K562 (cell line): ENCODE measurements at regions not wholly inside any gene's neighbourhood (a gene's known extent, or its start where the extent isn't known, plus 50 kb on each side); places are given as distances from the start of the nearest gene placed in this dataset.

Experiments used
- ATAC-seq: fragments of 200-7000 bp; cut with Tn5 transposase; 3 replicates; pipeline ENCODE4 v1.9.1; 2020; ENCODE audit warnings: moderate library complexity
- BruUV-seq: library from RNA; stranded (reverse); fragments of 400-500 nt; replicated peaks from 2 replicates; lab custom pipeline; 2021; lab: Mats Ljungman, UMichigan
- CTCF ChIA-PET: fragments of 300-600 bp; formaldehyde crosslinking; extraction: SDS; loops from one replicate; lab custom pipeline; 2021; ENCODE audit warnings: low intra/inter-chr PET ratio; lab: Yijun Ruan, JAX
- POLR2A ChIA-PET: fragments of 300-600, 350-650 bp; sonication (Branson Sonifier 250); formaldehyde crosslinking; extraction: SDS; loops from one replicate; lab custom pipeline; 2021; ENCODE audit warnings: antibody characterized with exemption, inconsistent platforms; lab: Yijun Ruan, JAX
- DNase-seq, 4 experiments: peaks; one replicate each; pipeline versions ENCODE4 v3.0.0 to v3.0.0-alpha.2; 2011 to 2018; ENCODE audit warnings: low spot score in 3 of 4, mixed read lengths in 3 of 4; ENCODE audit errors: extremely low read depth in 1 of 4
- FAIRE-seq: peaks from 2 replicates; lab custom pipeline; 2011; peaks lifted over from hg19 to GRCh38; lab: Jason Lieb, UNC
- H2AFZ ChIP-seq: 2 replicates; pipeline ENCODE4 v1.6.0; 2011; ENCODE audit warnings: low read depth, low read length, control low read depth, inconsistent platforms
- H3K27ac ChIP-seq: fragments of 200-600 bp; 3 replicates; pipeline ENCODE4 v1.8.0; 2011; ENCODE audit warnings: low read depth, mild to moderate bottlenecking, control low read depth, inconsistent platforms, low read length, moderate library complexity, mixed read lengths; ENCODE audit errors: extremely low read depth
- H3K27me3 ChIP-seq, 2 experiments: fragments of 300-600 bp in 1 of 2; 2 replicates in 1 of 2; 3 replicates in 1 of 2; pipeline versions ENCODE4 v1.6.0 to v1.8.0; 2011; ENCODE audit warnings: inconsistent platforms in 2 of 2, low read length in 2 of 2, mild to moderate bottlenecking in 1 of 2, mixed read lengths in 1 of 2, moderate library complexity in 1 of 2; ENCODE audit not compliant: control insufficient read depth in 2 of 2, insufficient read depth in 2 of 2
- H3K36me3 ChIP-seq: fragments of 300-600 bp; 3 replicates; pipeline ENCODE4 v1.8.0; 2011; ENCODE audit warnings: mild to moderate bottlenecking, low read length, inconsistent platforms; ENCODE audit not compliant: control insufficient read depth, insufficient read depth
- H3K4me1 ChIP-seq, 2 experiments: fragments of 200-600 bp in 1 of 2; replicated peaks in 1 of 2; 2 replicates in 1 of 2; 3 replicates in 1 of 2; pipeline versions ENCODE4 v1.5.1 to v1.8.0; 2011; ENCODE audit warnings: inconsistent platforms in 2 of 2, low read length in 2 of 2, mild to moderate bottlenecking in 1 of 2, mixed read lengths in 1 of 2, moderate library complexity in 1 of 2; ENCODE audit not compliant: control insufficient read depth in 2 of 2, insufficient read depth in 2 of 2
- H3K4me2 ChIP-seq: 2 replicates; pipeline ENCODE4 v1.6.1; 2011; ENCODE audit warnings: low read length, control low read depth, inconsistent platforms, mixed read lengths; ENCODE audit not compliant: insufficient read depth
- H3K4me3 ChIP-seq: fragments of 200-600 bp; sonication (generic), shearing (Covaris generic); 2 replicates; pipeline ENCODE4 v1.5.1; 2016; ENCODE audit warnings: control low read depth, inconsistent platforms
- H3K79me2 ChIP-seq: fragments of 200-600 bp; 3 replicates; pipeline ENCODE4 v1.8.0; 2011; ENCODE audit warnings: low read length, inconsistent platforms; ENCODE audit not compliant: control insufficient read depth, insufficient read depth
- H3K9ac ChIP-seq, 2 experiments: 2 replicates each; pipeline versions ENCODE4 v1.6.0 to v1.6.1; 2011; ENCODE audit warnings: low read depth in 2 of 2, low read length in 2 of 2, control low read depth in 1 of 2, inconsistent platforms in 1 of 2, mild to moderate bottlenecking in 1 of 2, mixed read lengths in 1 of 2; ENCODE audit not compliant: insufficient read depth in 1 of 2
- H3K9me1 ChIP-seq: one replicate; pipeline ENCODE4 v1.6.0; 2011; ENCODE audit warnings: inconsistent platforms, mild to moderate bottlenecking, low read length, moderate library complexity; ENCODE audit not compliant: control insufficient read depth, insufficient read depth
- H3K9me3 ChIP-seq: replicated peaks from 2 replicates; pipeline ENCODE4 v1.5.1; 2011; ENCODE audit warnings: low read depth, low read length, inconsistent platforms; ENCODE audit not compliant: control insufficient read depth, insufficient read depth
- H4K20me1 ChIP-seq: replicated peaks from 2 replicates; pipeline ENCODE4 v1.6.1; 2011; ENCODE audit warnings: low read length, inconsistent platforms, mixed read lengths; ENCODE audit not compliant: control insufficient read depth, insufficient read depth
- BCOR ChIP-seq: fragments of 450-650 bp; IDR thresholded peaks from 2 replicates; pipeline ENCODE4 v1.6.1; 2016
- CEBPB ChIP-seq: fragments of 450-650 bp; IDR thresholded peaks from 2 replicates; pipeline ENCODE4 v1.6.1; 2016; ENCODE audit warnings: missing genetic modification characterization, missing compliant biosample characterization
- E2F8 ChIP-seq: fragments of 450-650 bp; IDR thresholded peaks from 2 replicates; pipeline ENCODE4 v1.7.1; 2018; ENCODE audit warnings: mild to moderate bottlenecking, low read depth; ENCODE audit not compliant: partially characterized antibody
- ETV1 ChIP-seq: fragments of 450-650 bp; conservative IDR thresholded peaks from 2 replicates; pipeline ENCODE4 v1.6.1; 2016; ENCODE audit warnings: missing genetic modification characterization, control low read depth, low read depth, missing compliant biosample characterization
- HNRNPLL ChIP-seq: fragments of 200-400 bp; formaldehyde crosslinking; IDR thresholded peaks from 2 replicates; pipeline ENCODE4 v1.6.1; 2017; ENCODE audit warnings: low read length, low read depth, mild to moderate bottlenecking; ENCODE audit not compliant: poor library complexity, severe bottlenecking
- KAT8 ChIP-seq: fragments of 450-650 bp; IDR thresholded peaks from 2 replicates; pipeline ENCODE4 v1.6.1; 2016; ENCODE audit warnings: low read depth, mild to moderate bottlenecking
- MCM7 ChIP-seq, 2 experiments: fragments of 450-650 bp; IDR thresholded peaks; 2 replicates each; pipeline ENCODE4 v1.6.1; 2016 to 2018
- MEIS2 ChIP-seq: fragments of 450-650 bp; IDR thresholded peaks from 2 replicates; pipeline ENCODE4 v1.6.1; 2014; ENCODE audit warnings: mild to moderate bottlenecking; ENCODE audit not compliant: partially characterized antibody
- SMARCB1 ChIP-seq: IDR thresholded peaks from 2 replicates; pipeline ENCODE4 v1.6.1; 2011; ENCODE audit warnings: improper control_type of control experiment, low read depth; ENCODE audit not compliant: insufficient read length
- TBP ChIP-seq: optimal IDR thresholded peaks from 2 replicates; pipeline ENCODE3; 2011; ENCODE audit warnings: low read depth, low read length, improper control_type of control experiment
- TCFL5 ChIP-seq: fragments of 250-450 bp; sonication (Bioruptor Pico); conservative IDR thresholded peaks from 2 replicates; pipeline ENCODE4 v1.6.1; 2021; ENCODE audit warnings: mild to moderate bottlenecking, moderate library complexity, matching md5 sums
- ZNF583 ChIP-seq: fragments of 250-450 bp; sonication (Bioruptor Pico); IDR thresholded peaks from 2 replicates; pipeline ENCODE4 v1.4.0; 2020
- ZNF79 ChIP-seq: fragments of 250-450 bp; sonication (Bioruptor Pico); IDR thresholded peaks from 2 replicates; pipeline ENCODE4 v1.4.0; 2020; ENCODE audit warnings: low read depth, mild to moderate bottlenecking, moderate library complexity
- WGBS: fragments of 100-300 bp; shearing (Covaris generic); methylation state at CpG from one replicate; pipeline ENCODE4 v1.1.6; 2016; ENCODE audit warnings: low coverage, mixed read lengths; ENCODE audit not compliant: insufficient coverage; ENCODE audit errors: missing lambda C conversion rate; 5-methylcytosine and 5-hydroxymethylcytosine counted together
- in situ Hi-C: fragments of 300-500 bp; cut with MboI; formaldehyde crosslinking; loops from 4 replicates; pipeline ENCODE4 v1.15.0; 2018; ENCODE audit warnings: inconsistent platforms, mixed read lengths
- intact Hi-C: fragments of 100-400 bp; cut with micrococcal nuclease; formaldehyde crosslinking; loops from 2 replicates; pipeline ENCODE4 v1.14.2; 2022

- no peaks in the 10 kb centered on the region for H3K36me3 ChIP-seq
- H3K9me3 ChIP-seq, result no peaks in the 10 kb centered on the region
- no peak for FAIRE-seq
- POLR2A ChIA-PET, result interaction anchor here (0.9 to 2.3 kb wide), 2 partner anchors 13 to 18 kb away, joined by 3 to 7 read pairs; no protein-coding TSS in a partner anchor
- no peak for TF ChIP-seq MEIS2
- no peak overlapping the region for H3K4me3 ChIP-seq
- CTCF ChIA-PET, result no interaction called here
- DNase-seq, result no peak
- H3K9me1 ChIP-seq, result no peaks in the 10 kb centered on the region
- ATAC-seq, result no peak
- no peaks in the 10 kb centered on the region for H3K79me2 ChIP-seq
- H3K4me2 ChIP-seq, result no peak overlapping the region
- no peaks in the 10 kb centered on the region; a peak in 3 of 5 replicates for H3K4me1 ChIP-seq
- WGBS, result 2% methylated on average over 3 of the region's 3 CpGs
- no peak overlapping the region for H3K27ac ChIP-seq
- no peak overlapping the region for H2AFZ ChIP-seq
- in situ Hi-C loops (no loop called here), intact Hi-C loops (no loop called here)
- no peak overlapping the region for H3K9ac ChIP-seq
- H4K20me1 ChIP-seq, result no peaks in the 10 kb centered on the region
- no peaks in the 10 kb centered on the region for H3K27me3 ChIP-seq
- no TSS peak for BruUV-seq
Observed at GRCh38 chr2:58896638-58897037, 655.5 kb upstream of the FANCL start.

GRCh38 chr2:58895857-58896256 lies 654.7 kb upstream of the FANCL start:
- Histone ChIP-seq H3K4me2 (no peak overlapping the region), H3K36me3 (no peaks in the 10 kb centered on the region), H3K9ac (no peak overlapping the region), H3K27ac (no peak overlapping the region), H3K9me1 (no peaks in the 10 kb centered on the region), H3K79me2 (no peaks in the 10 kb centered on the region), H3K4me3 (no peak overlapping the region), H2AFZ (0 out of 2 replicates have a peak overlapping the region, but pooled peaks have one; percentile 18), H3K9me3 (no peaks in the 10 kb centered on the region), H3K4me1 (no peaks in the 10 kb centered on the region; a peak in 2 of 5 replicates), H3K27me3 (no peaks in the 10 kb centered on the region), H4K20me1 (no peaks in the 10 kb centered on the region)
- no peak for TF ChIP-seq BCOR
- TF ChIP-seq HNRNPLL, result no peak
- TF ChIP-seq KAT8, result no peak
- TF ChIP-seq MEIS2, result no peak
- TF ChIP-seq CEBPB (tag), result no peak
- TF ChIP-seq ETV1 (tag), result no peak
- no peak for TF ChIP-seq E2F8
- TF ChIP-seq SMARCB1, result no peak
- TF ChIP-seq MCM7 (IDR thresholded peaks at IDR 0.05), result no peak
- TF ChIP-seq TCFL5 (CRISPR knock-in tag), result no peak
- TF ChIP-seq ZNF583, result no peak
- TF ChIP-seq ZNF79, result no peak
- TF ChIP-seq TBP, result no peak
- 10% methylated on average over 4 of the region's 4 CpGs for WGBS
- in situ Hi-C loops, result no loop called here
- intact Hi-C loops, result no loop called here
- DNase-seq (no peak), FAIRE-seq (no peak), ATAC-seq (no peak)
- ChIA-PET POLR2A (interaction anchor here (0.9 to 2.3 kb wide), 2 partner anchors 12 to 19 kb away, joined by 3 to 7 read pairs; no protein-coding TSS in a partner anchor), CTCF (no interaction called here)
- BruUV-seq, result no TSS peak
